Endothelial cell (in vitro differentiated cells): ENCODE measurements at regions not wholly inside any gene's neighbourhood (a gene's known extent, or its start where the extent isn't known, plus 50 kb on each side); places are given as distances from the start of the nearest gene placed in this dataset.
A peak's percentile ranks its signal among the peaks of the same experiment; 100 is the strongest.

Source experiments
- DNase-seq: peaks from one replicate; pipeline ENCODE4 v3.0.0; 2021; ENCODE audit warnings: low spot score
- H3K27ac Mint-ChIP-seq: one replicate; pipeline ENCODE4 v1.8.0; 2021; ENCODE audit warnings: mixed read lengths, inconsistent platforms; ENCODE audit not compliant: unreplicated experiment
- H3K27me3 Mint-ChIP-seq: one replicate; pipeline ENCODE4 v1.8.0; 2021; ENCODE audit warnings: mild to moderate bottlenecking, moderate library complexity, mixed read lengths, inconsistent platforms; ENCODE audit not compliant: unreplicated experiment
- H3K36me3 Mint-ChIP-seq: one replicate; pipeline ENCODE4 v1.8.0; 2021; ENCODE audit warnings: mild to moderate bottlenecking, low read depth, mixed read lengths, inconsistent platforms; ENCODE audit not compliant: unreplicated experiment
- H3K4me1 Mint-ChIP-seq: one replicate; pipeline ENCODE4 v1.8.0; 2021; ENCODE audit warnings: mild to moderate bottlenecking, mixed read lengths, inconsistent platforms; ENCODE audit not compliant: unreplicated experiment
- H3K4me3 Mint-ChIP-seq: one replicate; pipeline ENCODE4 v1.8.0; 2021; ENCODE audit warnings: mild to moderate bottlenecking, mixed read lengths, inconsistent platforms; ENCODE audit not compliant: unreplicated experiment
- H3K9me3 Mint-ChIP-seq: one replicate; pipeline ENCODE4 v1.8.0; 2021; ENCODE audit warnings: mixed read lengths, inconsistent platforms; ENCODE audit not compliant: unreplicated experiment
- CTCF ChIP-seq: fragments of 200-600 bp; sonication (generic); IDR thresholded peaks from one replicate; pipeline ENCODE4 v1.5.0; 2021; ENCODE audit warnings: antibody characterized with exemption; ENCODE audit not compliant: unreplicated experiment

DNA sequence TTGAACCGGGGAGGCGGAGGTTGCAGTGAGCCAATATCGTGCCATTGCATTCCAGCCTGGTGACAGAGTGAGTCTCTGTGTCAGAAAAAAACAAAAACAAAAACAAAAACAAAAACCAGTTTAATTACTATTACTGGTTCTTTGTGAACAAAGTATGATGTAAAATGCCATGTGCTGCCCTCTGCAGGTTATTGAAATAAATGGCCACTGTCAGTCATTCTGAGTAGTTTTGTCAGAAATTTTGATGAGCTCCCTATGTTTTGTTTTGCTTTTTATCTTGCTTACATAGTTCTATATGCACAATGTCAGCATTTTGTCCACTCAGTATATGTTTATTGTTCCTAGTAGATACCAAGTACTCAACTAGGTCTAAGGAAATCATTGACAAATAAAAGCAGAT, 423.6 kb upstream of the CHST9 start:
- peak; percentile 66 for TF ChIP-seq CTCF
- no peaks in the 10 kb centered on the region for H3K36me3 Mint-ChIP-seq
- no peak overlapping the region for H3K27ac Mint-ChIP-seq
- H3K4me3 Mint-ChIP-seq, result no peak overlapping the region
- no peaks in the 10 kb centered on the region for H3K27me3 Mint-ChIP-seq
- H3K9me3 Mint-ChIP-seq, result no peaks in the 10 kb centered on the region
- H3K4me1 Mint-ChIP-seq, result no peaks in the 10 kb centered on the region
- DNase-seq, result peak; percentile 15

DNA sequence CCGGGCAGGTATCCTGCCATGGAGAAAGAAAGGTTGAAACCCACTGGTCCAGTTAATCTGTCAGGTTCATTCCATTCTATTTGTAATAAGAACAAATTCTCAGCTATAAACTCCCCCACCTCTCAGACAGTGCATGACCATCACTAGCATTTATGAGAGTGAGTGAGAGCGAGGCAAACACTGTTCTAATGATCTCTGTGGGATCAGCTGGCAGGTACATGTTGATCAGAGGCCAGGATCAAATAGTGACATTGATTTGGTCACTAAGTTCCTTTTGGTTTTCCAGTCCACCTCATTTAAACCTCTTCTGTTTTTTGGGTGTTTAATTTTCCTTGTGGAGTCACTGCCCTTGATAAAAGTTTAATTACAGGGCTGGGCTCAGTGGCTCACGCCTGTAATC, 423.1 kb upstream of the CHST9 start:
- no peaks in the 10 kb centered on the region for H3K4me1 Mint-ChIP-seq
- no peak for TF ChIP-seq CTCF
- no peaks in the 10 kb centered on the region for H3K36me3 Mint-ChIP-seq
- no peaks in the 10 kb centered on the region for H3K9me3 Mint-ChIP-seq
- H3K27ac Mint-ChIP-seq, result no peak overlapping the region
- H3K4me3 Mint-ChIP-seq, result no peak overlapping the region
- DNase-seq, result no peak
- no peaks in the 10 kb centered on the region for H3K27me3 Mint-ChIP-seq

- H3K27ac Mint-ChIP-seq, result no peak overlapping the region
- no peaks in the 10 kb centered on the region for H3K36me3 Mint-ChIP-seq
- no peak overlapping the region for H3K4me3 Mint-ChIP-seq
- H3K9me3 Mint-ChIP-seq, result no peaks in the 10 kb centered on the region
- no peaks in the 10 kb centered on the region for H3K4me1 Mint-ChIP-seq
- TF ChIP-seq CTCF, result no peak
- no peak for DNase-seq
- H3K27me3 Mint-ChIP-seq, result no peaks in the 10 kb centered on the region
These were observed 421.6 kb upstream of the CHST9 start for GRCh38 chr18:27606741-27607140.

DNA sequence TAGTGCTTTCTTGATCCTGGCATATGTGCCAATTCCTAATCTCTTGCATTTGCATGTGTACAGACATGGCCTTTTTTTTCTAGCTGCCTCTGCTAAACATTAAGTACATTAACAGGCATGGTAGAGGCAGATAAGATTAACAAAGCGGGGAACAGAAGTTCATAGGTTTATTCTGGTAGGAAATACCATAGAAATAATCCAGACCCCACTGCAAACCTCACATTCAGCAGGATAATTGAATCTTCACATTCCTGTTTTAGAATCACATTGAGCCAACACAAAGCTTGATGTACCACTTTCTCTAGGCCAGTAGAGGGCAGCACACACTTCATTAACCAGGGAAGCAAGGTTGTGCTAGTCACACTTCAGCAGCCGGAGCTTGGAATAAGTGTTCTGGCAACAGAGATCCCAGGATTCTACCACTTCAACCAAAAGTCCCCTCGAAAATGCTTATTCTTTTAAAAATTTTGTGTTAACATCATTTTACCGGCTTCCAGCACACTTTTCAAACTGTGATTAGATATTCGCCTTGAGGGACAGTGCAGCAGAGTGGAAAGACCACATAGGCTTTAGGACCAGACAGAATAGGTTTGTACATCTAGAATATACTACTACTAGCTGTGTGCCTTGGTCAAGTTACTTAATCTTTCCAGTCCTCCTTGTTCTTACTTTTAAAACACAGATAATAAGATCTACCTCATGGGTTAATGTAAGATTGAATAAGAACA, 420.2 kb upstream of the CHST9 start:
- DNase-seq, result peak; percentile 68
- Mint-ChIP-seq H3K4me1 (no peaks in the 10 kb centered on the region), H3K4me3 (no peak overlapping the region), H3K27me3 (no peaks in the 10 kb centered on the region), H3K9me3 (no peaks in the 10 kb centered on the region), H3K36me3 (no peaks in the 10 kb centered on the region), H3K27ac (no peak overlapping the region)
- TF ChIP-seq CTCF, result peak; percentile 88

DNA sequence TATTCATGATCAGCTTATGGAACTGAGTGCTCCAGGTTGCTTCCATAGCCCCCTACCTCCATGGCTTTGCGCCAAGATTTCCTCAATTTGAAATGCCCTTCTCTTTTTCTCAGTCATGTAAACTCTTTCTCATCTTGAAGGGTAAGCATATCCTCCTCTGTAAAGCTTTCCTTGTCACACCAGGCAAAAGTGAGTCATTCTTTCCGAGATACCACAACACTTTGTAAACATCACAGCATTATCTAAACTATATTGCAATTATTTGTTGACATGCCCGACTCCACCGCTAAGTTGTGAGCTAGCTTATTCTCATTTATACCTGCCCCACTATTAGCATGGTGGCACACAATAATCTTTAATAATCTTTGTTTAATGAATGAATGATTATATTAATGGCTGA, 419.5 kb upstream of the CHST9 start:
- H3K9me3 Mint-ChIP-seq, result no peaks in the 10 kb centered on the region
- no peak overlapping the region for H3K4me3 Mint-ChIP-seq
- H3K27ac Mint-ChIP-seq, result peak overlapping the region; percentile 2
- DNase-seq, result no peak
- H3K27me3 Mint-ChIP-seq, result no peaks in the 10 kb centered on the region
- H3K4me1 Mint-ChIP-seq, result no peaks in the 10 kb centered on the region
- no peaks in the 10 kb centered on the region for H3K36me3 Mint-ChIP-seq
- no peak for TF ChIP-seq CTCF
